GM19463 (cell line): ENCODE measurements at regions not wholly inside any gene's neighbourhood (a gene's known extent, or its start where the extent isn't known, plus 50 kb on each side); places are given as distances from the start of the nearest gene placed in this dataset.

Experiments used
- ATAC-seq: cut with Tn5 transposase; IDR thresholded peaks from one replicate; pipeline ENCODE4 v1.9.1; 2021; ENCODE audit warnings: mild to moderate bottlenecking, moderate library complexity; ENCODE audit not compliant: unreplicated experiment

DNA sequence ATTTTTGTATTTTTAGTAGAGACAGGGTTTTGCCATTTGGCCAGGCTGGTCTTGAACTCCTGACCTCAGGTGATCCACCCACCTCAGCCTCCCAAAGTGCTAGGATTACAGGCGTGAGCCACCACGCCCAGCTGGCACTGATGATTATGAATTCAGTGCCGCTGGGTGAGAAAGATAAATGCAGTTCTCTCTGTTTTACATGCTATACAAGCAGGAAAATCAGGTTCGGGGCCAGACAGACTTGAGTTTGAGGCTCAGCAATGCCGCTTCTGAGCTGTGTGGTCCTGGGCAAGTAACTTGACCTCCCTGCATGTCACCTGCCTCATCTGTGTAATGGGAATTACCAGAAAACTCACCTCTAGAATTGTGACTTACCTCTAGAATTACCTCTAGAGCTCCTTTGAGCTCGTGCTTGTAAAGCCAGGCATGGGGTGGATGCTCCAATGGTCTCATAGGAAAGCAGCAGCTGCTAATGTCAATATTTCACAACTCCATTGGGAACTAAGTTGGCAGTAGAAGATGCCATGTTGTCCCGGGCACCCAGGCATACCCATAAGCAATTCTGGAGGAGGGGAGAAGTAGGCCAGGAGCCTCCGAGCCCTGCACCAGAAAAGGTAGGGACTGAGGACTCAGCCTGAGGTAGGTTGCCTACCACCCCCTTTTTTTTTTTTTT lies 119.8 kb upstream of the SLC25A33 start:
- ATAC-seq, result no peak

DNA sequence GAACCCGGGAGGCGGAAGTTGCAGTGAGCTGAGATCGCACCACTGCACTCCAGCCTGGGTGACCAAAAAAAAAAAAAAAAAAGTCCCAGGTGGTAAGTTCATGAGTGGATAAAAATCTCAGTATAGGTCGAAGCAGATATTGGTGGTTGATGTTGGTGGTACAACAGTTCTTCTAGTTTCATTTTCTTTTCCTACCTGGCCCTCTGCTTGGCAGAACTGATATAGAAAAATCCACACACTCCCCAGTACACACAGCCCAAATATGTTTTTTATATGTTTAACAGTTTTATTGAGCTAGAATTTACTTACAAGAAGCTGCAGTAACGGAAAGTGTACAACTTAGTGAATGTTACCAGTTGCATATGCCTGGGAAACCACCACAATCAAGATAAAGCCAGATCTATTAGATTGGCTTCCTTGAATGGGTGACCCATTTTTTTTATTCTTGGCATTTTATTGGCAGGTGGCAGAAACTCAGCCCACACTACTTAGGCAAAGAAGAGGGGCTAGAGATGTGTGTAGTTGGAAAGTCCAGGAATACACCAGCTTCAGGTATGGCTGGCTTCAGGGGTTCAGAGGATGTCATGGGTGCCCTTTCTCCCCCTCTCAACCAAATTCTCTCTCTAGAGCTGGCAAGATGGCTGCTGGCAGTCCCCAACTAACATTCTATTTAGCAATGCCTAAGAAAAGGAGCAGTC lies 118.3 kb upstream of the SLC25A33 start:
- ATAC-seq, result no peak

DNA sequence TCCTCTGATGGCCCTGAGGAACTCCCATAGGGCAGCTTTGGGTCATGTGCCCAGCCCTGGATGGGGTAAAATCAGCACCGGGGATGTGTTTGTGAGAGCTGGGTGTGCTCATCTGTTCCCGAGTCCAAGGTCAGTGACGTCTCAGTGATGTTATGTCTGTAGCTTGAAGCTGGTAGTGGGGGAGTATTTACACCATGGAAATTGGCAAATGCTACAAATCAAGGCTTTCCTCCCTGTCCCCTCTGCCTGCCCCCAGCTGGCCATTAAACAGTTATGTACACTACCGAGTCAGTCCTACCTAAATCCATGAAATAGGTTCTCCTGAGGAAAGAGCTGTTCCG lies 117.8 kb upstream of the SLC25A33 start:
- ATAC-seq, result no peak

DNA sequence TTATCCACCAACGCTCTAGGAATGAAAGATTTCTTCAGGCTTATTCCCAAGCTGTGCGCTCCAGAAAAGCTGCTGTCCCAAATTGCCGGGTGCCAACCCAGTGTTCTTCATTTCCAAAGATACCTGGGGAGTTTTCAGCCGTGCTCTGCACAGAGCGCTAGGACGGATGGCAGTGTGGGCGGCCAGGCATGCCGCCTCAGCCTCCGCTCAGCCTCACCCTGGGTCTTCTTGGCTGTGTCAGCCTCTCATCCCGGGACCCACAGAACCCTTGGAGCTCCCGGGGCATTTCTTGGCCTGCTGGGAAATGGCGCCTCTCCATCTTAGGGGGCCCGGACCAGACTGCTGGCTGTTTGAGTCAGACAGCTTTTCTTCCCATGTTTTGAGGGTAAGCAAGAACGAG lies 116.9 kb upstream of the SLC25A33 start:
- ATAC-seq, result no peak

DNA sequence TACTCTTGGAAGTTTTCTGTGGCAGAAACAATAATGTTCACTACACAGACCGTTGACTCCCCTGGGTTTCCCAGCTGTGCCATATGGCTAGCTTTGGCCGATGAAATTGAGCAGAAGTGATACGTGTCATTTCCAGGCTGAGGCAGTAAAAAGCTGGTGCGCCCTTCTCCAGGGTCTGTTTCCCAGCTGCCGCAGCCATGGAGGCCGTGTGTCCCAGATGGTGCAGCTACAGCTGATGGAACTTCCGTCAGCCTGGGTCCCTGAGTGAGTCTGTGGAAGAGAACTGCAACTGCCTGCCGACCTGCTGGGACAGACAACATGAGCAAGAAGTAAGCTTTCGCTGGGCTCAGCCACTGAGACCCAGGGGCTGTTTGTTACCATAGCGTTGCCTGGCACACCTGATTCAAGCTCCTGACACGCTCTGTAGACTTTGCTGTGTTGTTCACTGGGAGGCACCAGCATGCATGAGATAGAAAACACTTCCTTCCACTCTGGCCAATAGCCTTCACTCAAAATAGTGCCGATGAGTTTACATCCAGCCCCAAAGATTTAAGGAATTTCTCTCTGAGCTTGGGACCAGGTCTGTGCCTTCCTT lies 116.3 kb upstream of the SLC25A33 start:
- ATAC-seq, result no peak

DNA sequence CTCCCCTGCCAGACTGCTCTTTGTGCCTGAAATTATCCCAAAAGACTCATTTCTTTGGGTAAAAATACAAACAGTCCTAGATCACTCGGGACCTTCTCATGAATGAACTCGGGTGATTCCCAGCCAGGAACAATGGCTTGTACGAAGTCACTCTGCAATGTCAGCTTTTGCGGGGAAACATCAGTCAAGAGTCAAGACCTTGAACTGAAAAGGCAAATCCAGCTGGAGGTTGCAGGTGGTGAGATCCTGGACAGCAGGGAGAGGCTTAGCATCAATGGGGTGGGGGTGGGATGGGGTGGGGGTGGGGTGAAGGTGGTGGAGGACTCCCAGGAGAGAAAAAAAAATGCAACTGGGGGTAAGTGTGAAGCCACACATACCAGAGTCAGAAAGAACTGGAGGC lies 115.0 kb upstream of the SLC25A33 start:
- ATAC-seq, result no peak

DNA sequence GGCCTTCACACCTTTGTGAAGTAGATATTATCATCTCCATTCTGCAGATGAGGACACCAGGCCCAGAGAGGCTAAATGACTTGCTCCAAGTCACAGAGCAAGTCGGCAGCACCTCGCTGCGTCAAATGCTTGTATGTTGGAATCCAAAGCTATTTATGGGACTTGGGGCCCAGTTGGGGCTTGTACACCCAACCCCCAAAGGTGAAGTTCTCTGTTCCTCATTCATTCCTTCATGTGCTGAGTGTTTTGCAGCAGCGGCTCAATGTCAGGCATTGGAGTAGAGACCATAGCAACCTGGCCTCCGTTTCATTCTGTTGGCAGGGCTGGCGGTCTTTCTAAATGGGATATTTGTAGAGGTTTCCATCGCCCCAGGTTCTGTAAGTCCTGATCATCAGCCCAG lies 113.4 kb upstream of the SLC25A33 start:
- no peak for ATAC-seq

DNA sequence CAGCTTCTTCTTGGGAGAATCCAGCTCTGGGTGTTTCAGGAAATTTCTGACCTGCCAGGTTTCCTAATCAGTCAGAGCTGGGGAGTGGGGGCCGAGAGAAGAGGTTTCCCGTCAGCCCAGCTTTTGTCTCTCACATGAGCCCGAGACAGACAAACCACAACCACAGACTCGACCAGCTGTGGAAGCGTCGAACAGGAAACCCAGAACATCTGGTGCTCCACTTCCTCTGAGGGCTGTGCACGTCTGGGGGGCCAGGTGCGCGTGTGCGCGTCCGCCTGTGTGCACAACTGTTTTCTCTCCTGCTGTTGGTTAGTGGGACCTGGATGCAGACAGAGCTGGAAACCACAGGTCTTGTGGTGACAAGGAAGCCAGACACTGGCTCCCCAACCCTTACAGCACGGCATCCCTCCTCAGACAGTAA lies 113.0 kb upstream of the SLC25A33 start:
- ATAC-seq, result peak; percentile 63

DNA sequence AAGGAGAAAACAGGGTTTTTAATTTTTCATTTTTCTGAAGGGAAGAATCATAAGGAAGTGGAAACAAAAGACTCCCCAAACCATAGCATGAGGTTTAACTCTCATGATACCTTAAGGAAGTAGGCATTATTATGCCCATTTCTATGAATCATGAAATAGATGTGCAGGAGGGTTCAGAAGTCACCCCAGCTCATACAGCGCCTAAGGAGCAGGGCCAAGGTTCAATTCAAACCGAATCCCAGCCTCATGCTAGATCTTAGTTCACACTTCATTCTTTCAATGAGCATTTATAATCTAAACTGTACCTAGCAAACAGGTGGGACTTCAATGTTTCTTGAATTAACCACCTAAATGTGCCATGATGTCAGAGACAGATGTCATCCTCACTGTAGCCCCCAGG lies 111.9 kb upstream of the SLC25A33 start:
- no peak for ATAC-seq

DNA sequence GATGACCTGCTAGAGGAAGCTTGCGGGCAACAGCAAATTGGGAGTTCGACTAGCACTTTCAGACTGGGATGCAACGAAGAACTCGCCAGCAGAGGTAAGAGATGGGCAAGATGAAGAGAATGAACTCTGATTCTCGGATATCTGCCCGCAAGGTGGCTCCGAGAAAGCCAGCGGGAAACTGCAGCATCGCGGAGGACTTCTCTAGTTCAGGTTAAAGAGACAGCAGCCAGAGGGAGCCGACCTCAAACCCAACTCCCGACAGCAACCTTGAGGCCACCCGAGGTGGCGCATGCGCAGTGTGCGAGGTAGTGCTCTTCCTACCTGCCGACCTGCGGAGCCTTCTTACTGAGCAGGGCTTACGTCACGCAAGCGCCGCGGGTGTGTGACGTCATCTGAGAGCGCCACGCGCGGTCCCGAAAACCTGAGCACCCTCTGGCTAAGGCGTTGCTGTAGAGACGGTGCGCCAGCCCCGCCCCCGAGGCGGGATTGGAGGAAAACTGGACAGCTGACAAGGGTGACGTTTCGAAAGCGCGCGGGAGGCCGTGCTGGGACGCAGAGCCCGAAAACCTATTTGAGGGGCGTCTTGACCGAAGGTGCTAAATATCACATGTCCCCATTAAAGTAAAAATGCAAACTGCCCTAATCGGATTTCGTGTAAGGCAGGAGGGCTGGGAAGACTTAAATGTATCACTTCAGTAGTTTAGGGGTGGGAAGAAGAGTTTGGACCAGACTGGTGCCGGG lies 110.5 kb upstream of the SLC25A33 start:
- peak; percentile 75 for ATAC-seq

DNA sequence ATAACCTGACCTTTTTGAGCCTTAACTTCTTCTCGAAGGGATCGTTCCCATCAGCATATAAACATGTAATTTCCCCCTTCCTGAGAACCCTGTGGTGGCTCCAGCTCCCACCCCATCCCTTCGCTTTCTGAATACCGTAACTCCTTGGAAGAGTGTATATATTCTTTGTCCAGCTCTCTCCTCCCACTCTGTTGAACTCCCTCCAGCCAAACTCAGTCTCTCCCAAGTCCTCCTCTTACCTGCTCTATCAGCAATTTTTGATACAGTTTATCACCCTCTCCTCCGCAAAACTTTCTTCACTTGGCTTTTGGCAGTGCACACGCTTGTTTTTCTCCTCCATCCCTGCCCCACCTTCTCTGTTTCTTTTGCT lies 109.9 kb upstream of the SLC25A33 start:
- ATAC-seq, result no peak

DNA sequence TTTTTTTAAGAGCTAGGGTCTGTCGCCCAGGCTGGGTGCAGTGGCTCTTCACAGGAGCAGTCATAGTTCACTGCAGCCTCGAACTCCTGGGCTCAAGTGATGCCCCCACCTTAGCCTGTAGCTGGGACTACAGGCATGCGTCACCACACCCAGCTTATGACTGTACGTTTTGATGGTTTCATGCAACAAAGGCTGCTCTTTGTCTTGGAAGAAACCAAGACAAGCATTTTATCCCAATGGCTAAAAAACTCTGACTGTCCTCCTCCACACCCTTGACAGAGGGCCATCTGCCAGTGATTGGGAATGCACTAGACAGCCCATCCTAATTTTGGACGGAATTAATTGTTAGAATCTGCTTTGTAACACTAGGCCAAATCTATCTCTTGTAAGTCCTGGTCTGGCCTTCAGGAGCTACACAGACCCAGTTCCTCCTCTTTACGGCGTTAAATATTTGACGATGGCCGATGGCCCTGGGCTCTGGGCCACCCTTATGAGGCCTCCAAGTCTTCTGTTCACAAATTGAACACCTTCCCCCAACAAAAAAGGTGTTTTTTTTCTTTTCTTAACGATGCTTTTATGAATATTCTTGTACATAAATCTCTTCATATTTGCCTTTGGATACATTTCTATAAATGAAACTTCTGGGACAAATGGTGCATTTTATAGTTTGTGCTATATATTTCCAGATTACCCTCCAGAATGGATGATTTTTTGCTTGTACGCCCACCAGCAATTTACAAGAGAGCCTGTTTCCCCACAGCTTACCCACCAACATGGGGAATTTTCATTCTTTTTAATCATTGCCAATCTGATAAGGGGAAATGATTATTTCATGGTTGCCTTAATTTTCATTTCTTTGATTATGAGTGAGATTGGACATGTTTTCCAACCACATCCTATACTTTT lies 104.8 kb upstream of the SLC25A33 start:
- ATAC-seq, result no peak

DNA sequence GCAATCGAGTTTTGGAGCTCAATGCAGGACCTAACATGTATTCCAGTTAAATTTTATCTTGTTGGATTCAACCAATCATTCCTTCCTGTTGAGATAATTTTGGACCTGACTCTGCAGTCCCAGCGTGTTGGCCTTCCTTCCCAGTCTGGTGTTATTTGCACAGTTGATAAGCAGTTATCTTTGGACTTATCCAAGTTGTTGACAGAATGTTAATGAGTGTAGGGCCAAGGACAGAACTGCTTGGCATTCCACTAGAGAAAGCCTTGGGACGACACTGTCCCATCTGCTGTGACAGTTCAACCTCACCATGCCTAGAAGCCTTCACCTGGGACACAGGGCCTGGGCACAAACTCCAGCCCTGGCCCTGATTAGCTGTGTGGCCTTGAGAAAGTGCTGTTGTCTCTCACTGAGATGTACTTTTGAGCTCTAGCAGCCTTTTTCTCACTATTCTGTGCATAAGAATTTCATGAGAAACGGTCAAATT lies 104.1 kb upstream of the SLC25A33 start:
- ATAC-seq, result no peak

DNA sequence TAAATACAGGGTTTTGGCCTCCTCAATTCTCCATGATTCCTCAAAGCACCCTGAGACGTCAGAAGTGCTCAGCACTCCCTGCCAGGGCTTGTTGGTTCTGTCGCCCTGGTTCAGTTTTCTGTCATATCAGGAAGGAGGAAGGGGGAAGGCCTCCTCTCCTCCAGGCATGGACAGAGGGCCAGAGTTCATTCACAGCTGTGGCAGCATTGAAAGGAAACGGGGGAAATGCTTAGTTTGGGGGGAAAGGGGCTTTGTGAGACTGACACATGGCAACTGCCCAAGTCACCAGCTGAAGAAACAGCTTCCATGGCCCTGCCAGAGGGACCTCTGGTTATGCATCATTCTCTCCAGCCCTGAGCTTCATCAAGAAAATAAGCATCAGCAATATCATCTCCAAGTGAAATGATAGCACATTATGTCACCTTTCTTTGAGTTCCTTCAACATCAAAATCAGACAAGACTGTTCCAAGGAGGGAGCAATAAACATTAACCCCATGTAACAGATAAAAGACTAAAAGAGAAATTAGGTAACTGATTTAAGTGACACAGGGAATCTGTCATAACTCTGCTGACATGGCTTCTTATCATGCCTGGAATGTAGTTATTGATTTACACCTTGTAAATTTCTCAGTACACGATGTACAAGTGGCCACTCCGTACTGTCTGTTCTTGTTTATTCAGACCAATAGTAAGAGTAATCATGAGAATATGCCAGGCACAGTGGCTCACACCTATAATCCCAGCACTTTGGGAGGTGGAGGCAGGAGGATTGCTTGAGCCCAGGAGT lies 103.2 kb upstream of the SLC25A33 start:
- no peak for ATAC-seq

DNA sequence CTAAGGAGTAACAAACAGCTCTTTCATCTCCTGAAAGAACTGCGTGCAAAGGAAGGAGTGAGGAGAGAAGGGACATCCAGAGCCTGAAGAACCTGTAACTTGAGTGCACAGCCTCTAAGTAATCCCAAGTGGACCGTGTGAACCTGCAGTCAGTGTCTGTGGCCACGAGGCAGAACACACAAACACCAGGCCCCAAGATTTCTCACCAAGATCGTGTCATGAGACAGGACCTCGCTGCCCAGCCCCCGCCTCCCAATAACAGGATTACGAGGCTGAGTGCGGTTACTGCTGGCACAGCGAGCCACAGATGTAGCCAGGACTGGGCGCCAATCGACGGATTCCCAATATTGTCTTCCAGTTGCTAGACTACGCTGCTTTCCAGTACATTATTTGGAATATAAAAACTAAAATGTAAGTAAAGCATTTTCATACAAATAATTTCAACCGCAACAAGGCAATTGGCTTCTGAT lies 101.3 kb upstream of the SLC25A33 start:
- ATAC-seq, result no peak

DNA sequence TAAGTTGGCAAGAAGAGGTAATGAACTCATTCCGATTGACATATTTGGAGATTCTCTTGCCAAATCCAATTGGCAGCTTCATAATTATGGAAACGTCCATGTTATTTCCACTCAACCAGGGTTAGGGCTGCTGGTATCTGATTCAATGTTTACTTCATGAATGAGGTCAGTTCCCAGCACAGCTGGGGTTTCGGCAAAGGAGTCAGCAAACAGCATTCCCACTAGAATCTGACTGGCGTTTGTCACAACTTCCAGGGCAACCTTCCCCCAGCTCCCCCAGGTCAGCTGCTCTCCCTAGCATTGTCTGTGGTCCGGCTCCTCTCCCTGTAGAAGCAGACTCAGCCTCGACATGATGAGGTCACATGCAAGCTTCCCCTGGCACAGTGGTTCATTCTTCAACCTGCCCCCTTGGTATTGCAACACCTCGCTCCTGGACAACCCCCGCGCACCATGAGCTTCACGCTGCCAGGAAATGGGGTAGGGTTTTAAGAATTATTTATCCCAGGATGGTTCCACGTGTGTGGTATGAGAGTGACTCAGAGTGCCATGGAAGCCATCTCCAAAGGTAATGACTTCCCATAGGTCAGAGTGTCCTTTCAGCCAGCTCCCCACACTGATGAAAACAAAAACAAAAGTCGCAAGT lies 100.7 kb upstream of the SLC25A33 start:
- ATAC-seq, result no peak

DNA sequence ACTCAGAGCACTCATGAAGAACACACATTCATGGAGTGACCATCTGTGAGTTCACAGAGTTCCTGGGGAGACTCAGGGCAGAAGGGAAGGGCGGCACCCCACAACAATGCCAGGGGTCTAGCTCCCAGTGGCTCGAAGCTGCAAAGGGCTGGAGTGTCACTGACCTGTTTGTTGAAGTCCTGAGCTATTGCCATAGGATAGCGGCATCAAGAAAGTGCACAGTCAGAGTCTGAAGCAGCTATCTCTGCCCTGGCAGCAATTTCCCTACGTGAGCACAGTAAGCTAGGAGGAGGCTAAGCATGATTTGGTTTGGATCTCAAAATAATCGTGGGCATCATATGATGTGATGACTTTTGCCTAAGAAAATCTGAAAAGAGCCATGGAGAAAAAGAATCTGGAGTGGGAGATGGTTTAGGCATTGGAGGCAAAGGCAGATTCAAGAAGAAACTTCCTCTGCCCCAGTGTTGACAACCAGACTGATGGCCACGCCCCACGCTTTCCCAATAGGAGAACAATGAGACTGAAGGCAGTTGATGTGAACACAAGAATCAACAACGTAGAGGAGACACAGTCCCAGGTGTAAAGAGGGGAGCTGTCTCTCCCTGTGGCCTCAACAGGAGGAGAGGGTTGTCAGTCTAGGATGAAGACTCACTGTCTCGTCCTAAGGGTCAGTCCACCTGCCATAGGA lies 100.0 kb upstream of the SLC25A33 start:
- no peak for ATAC-seq

DNA sequence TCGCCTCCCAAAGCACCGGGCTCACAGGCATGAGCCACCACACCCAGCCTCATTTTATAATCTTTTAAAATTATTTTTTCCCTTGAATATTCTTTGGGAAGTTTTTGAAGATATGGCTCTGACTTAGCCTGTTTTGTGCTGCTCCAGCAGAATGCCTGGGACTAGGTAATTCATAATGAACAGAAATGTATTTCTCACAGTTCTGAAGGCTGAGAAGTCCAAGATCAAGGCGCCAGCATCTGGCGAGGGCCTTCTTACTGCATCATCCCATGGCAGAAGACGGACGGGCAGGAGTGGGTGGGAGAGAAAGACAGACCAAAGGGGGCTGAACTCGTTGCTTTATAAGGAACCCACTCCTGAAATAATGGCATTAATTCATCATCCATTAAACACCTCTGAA lies 99.0 kb upstream of the SLC25A33 start:
- ATAC-seq, result no peak

DNA sequence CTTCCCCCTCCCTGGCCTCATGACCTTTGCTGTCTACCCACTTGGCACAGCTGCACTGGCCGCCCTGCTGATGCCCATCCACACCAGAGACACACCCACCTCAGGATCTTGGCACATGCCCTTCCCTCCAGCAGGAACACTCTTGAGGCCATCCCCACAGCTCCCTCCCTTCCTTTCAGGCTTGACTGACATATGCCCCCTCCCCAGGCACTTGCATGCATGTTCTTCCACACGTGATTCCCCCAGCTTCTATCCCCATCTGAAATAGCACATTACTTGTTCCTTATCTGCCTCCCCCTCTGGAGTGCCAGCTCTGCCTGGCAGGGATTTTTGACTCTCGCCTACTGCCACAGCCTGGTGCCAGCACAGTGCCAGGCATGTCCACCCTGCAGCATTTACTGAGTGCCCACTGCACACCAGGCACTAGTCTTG lies 98.5 kb upstream of the SLC25A33 start:
- ATAC-seq, result no peak
